ENCODE measurements at regions not wholly inside any gene's neighbourhood (a gene's known extent, or its start where the extent isn't known, plus 50 kb on each side); places are given as distances from the start of the nearest gene placed in this dataset.

- no peak for TF ChIP-seq CTCF (IDR thresholded peaks at IDR 0.05; ENCODE audit: extremely low read depth, missing control alignments)
- no peak for DNase-seq (ENCODE audit: low spot score)
Measured at GRCh38 chr4:82181789-82182188, 192.0 kb downstream of the HNRNPD start.

GRCh38 chr4:82172186-82172585 lies 201.6 kb downstream of the HNRNPD start:
- no peak for DNase-seq (ENCODE audit: low spot score)

GRCh38 chr4:82171531-82172155 lies 202.1 kb downstream of the HNRNPD start:
- no peak for DNase-seq (ENCODE audit: low spot score)
- no peak for TF ChIP-seq CTCF (IDR thresholded peaks at IDR 0.05; ENCODE audit: extremely low read depth, missing control alignments)

More at GRCh38 chr4:82172186-82172585, 201.6 kb downstream of the HNRNPD start:
- TF ChIP-seq CTCF (IDR thresholded peaks at IDR 0.05; ENCODE audit: extremely low read depth, missing control alignments): no peak

GRCh38 chr4:82149750-82150149 lies 224.0 kb downstream of the HNRNPD start:
- no peak for TF ChIP-seq CTCF (IDR thresholded peaks at IDR 0.05; ENCODE audit: extremely low read depth, missing control alignments)
- DNase-seq (ENCODE audit: low spot score): no peak

GRCh38 chr4:82145850-82146249 lies 227.9 kb downstream of the HNRNPD start:
- DNase-seq (ENCODE audit: low spot score): no peak
- no peak for TF ChIP-seq CTCF (IDR thresholded peaks at IDR 0.05; ENCODE audit: extremely low read depth, missing control alignments)

- no peak for DNase-seq (ENCODE audit: low spot score)
- TF ChIP-seq CTCF (IDR thresholded peaks at IDR 0.05; ENCODE audit: extremely low read depth, missing control alignments): no peak
Measured at GRCh38 chr4:82140422-82140821, 233.4 kb downstream of the HNRNPD start.

- DNase-seq (ENCODE audit: low spot score): no peak
- no peak for TF ChIP-seq CTCF (IDR thresholded peaks at IDR 0.05; ENCODE audit: extremely low read depth, missing control alignments)
Measured at GRCh38 chr4:82139287-82139686, 234.5 kb downstream of the HNRNPD start.
